ENCODE measurements at regions not wholly inside any gene's neighbourhood (a gene's known extent, or its start where the extent isn't known, plus 50 kb on each side); places are given as distances from the start of the nearest gene placed in this dataset.

DNA sequence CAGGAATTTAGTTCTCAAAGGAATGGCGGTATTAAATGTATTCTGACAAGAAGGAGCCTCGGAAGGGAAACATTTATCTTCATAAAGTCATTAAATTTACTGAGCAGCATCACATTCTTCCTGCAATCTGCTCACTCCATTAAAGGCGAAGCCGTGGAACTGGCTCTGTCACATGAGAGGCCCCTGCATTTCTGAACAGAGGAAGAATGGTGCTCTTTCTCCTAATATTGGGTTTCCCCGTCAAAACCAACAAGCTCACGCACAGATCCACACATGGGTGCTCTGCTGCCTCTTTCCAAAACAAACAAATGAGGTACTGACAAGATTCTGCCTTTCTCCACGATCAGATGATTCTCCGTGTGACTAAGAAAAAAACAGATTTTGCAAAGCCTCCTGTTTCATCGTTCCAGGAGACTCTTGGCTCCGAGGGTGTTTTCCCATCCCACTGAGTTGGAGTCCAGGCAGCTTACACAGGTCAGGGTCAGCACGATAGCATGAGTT, 191.2 kb downstream of the IDS start:
- TF ChIP-seq, protein P1, sequence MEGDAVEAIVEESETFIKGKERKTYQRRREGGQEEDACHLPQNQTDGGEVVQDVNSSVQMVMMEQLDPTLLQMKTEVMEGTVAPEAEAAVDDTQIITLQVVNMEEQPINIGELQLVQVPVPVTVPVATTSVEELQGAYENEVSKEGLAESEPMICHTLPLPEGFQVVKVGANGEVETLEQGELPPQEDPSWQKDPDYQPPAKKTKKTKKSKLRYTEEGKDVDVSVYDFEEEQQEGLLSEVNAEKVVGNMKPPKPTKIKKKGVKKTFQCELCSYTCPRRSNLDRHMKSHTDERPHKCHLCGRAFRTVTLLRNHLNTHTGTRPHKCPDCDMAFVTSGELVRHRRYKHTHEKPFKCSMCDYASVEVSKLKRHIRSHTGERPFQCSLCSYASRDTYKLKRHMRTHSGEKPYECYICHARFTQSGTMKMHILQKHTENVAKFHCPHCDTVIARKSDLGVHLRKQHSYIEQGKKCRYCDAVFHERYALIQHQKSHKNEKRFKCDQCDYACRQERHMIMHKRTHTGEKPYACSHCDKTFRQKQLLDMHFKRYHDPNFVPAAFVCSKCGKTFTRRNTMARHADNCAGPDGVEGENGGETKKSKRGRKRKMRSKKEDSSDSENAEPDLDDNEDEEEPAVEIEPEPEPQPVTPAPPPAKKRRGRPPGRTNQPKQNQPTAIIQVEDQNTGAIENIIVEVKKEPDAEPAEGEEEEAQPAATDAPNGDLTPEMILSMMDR (IDR thresholded peaks at IDR 0.05; ENCODE audit: low read depth, low read length, poor library complexity, severe bottlenecking): no peak
- TF ChIP-seq EZH2phosphoT487 (IDR thresholded peaks at IDR 0.05; ENCODE audit: borderline replicate concordance, low read length): no peak

Data from DOHH2 (cell line).